ENCODE measurements at regions not wholly inside any gene's neighbourhood (a gene's known extent, or its start where the extent isn't known, plus 50 kb on each side); places are given as distances from the start of the nearest gene placed in this dataset.
A peak's percentile ranks its signal among the peaks of the same experiment; 100 is the strongest.

DNA sequence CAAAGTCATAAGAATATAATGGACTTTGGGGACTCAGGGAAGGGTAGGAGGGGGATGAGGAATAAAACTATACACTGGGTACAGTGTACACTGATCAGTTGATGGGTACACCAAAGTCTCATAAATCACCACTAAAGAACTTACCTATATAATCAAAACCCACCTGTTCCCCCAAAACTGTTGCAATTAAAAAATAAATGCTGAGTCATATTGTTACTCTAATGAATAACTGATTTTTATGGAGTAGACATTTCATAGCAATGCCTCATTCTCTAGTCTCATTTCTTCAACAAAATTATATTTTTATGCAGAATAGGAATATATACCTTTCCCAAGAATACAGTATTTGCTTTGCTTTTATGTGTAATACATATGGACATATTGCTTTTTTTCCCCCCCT is 181.2 kb downstream of the ST6GAL2 start:
- Histone ChIP-seq H3K27me3 (no peaks in the 10 kb centered on the region), H3K4me1 (no peaks in the 10 kb centered on the region), H3K27ac (no peak overlapping the region), H3K4me3 (no peak overlapping the region), H3K36me3 (no peaks in the 10 kb centered on the region), H3K9me3 (no peaks in the 10 kb centered on the region)
- intact Hi-C loops (cut with DNase I) = no loop called here
- no peak for TF ChIP-seq CTCF (IDR thresholded peaks at IDR 0.05)
- DNase-seq (no peak), ATAC-seq (no peak)

- Histone ChIP-seq H3K36me3 (no peaks in the 10 kb centered on the region), H3K4me3 (no peak overlapping the region), H3K27me3 (no peaks in the 10 kb centered on the region), H3K4me1 (no peaks in the 10 kb centered on the region), H3K27ac (no peak overlapping the region), H3K9me3 (peaks cover 0 to 6% (median 0%) of the 10 kb centered on the region in 11 donors)
- TF ChIP-seq CTCF (IDR thresholded peaks at IDR 0.05) = no peak
- no peak for ATAC-seq
- 59 to 77% methylated on average over 1 of the region's 1 CpG for WGBS, 2 donors
- DNase-seq = no peak
- intact Hi-C loops (cut with DNase I) = no loop called here
These were observed 180.1 kb downstream of the ST6GAL2 start for GRCh38 chr2:106705877-106706276.

- no peak for ATAC-seq
- Histone ChIP-seq H3K27ac (no peak overlapping the region), H3K36me3 (no peaks in the 10 kb centered on the region), H3K9me3 (peaks cover 0 to 9% (median 0%) of the 10 kb centered on the region in 11 donors), H3K4me3 (no peak overlapping the region), H3K27me3 (no peaks in the 10 kb centered on the region), H3K4me1 (no peaks in the 10 kb centered on the region)
- intact Hi-C loops (cut with DNase I) = no loop called here
- no peak for TF ChIP-seq CTCF (IDR thresholded peaks at IDR 0.05)
- WGBS, 2 donors = 88 to 97% methylated on average over 2 of the region's 2 CpGs
- DNase-seq = no peak
These were observed 179.7 kb downstream of the ST6GAL2 start for GRCh38 chr2:106706283-106706682.

DNA sequence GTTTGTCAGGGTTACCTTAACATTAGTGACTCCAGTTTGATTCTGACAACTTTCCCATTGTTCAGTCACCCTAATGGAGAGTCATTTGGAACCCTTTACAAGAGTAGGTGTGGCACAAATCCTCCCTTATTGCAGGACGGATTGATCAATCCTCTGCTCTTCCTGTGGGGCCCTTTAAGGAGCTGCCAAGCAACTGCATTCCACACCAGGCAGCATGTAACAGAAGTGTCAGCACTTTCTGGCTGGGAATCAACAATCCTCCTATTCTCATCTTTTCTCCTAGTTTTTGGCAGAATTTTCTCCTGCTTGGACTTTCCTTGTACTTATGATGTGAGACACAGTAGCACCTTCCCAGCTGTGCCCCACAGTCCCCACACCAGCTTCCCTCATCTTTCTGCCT is 177.8 kb downstream of the ST6GAL2 start:
- DNase-seq = no peak
- intact Hi-C loops (cut with DNase I) = no loop called here
- peaks cover 0 to 26% (median 4%) of the 10 kb centered on the region in 11 donors for H3K9me3 ChIP-seq
- no peak for TF ChIP-seq CTCF (IDR thresholded peaks at IDR 0.05)
- H3K4me1 ChIP-seq = no peaks in the 10 kb centered on the region
- 7 to 8% methylated on average over 1 of the region's 1 CpG for WGBS, 2 donors
- H3K36me3 ChIP-seq = no peaks in the 10 kb centered on the region
- no peak overlapping the region for H3K27ac ChIP-seq
- H3K4me3 ChIP-seq = no peak overlapping the region
- ATAC-seq = peak in 1 of 8 donors; percentile 45
- no peaks in the 10 kb centered on the region for H3K27me3 ChIP-seq

- peaks cover 0 to 29% (median 4%) of the 10 kb centered on the region in 11 donors for H3K9me3 ChIP-seq
- no peak overlapping the region for H3K4me3 ChIP-seq
- no peak overlapping the region for H3K27ac ChIP-seq
- WGBS, 2 donors = 93 to 95% methylated on average over 1 of the region's 1 CpG
- intact Hi-C loops (cut with DNase I) = no loop called here
- no peak for ATAC-seq
- DNase-seq = no peak
- H3K4me1 ChIP-seq = no peaks in the 10 kb centered on the region
- no peaks in the 10 kb centered on the region for H3K27me3 ChIP-seq
- no peak for TF ChIP-seq CTCF (IDR thresholded peaks at IDR 0.05)
- H3K36me3 ChIP-seq = no peaks in the 10 kb centered on the region
These were observed 176.7 kb downstream of the ST6GAL2 start for GRCh38 chr2:106709229-106709628.

All from heart right ventricle (tissue), 16 donors.